GM18861 (cell line): ENCODE measurements at regions not wholly inside any gene's neighbourhood (a gene's known extent, or its start where the extent isn't known, plus 50 kb on each side); places are given as distances from the start of the nearest gene placed in this dataset.

ENCODE experiments used
- ATAC-seq: cut with Tn5 transposase; IDR thresholded peaks from one replicate; pipeline ENCODE4 v1.9.1; 2021; ENCODE audit not compliant: unreplicated experiment

DNA sequence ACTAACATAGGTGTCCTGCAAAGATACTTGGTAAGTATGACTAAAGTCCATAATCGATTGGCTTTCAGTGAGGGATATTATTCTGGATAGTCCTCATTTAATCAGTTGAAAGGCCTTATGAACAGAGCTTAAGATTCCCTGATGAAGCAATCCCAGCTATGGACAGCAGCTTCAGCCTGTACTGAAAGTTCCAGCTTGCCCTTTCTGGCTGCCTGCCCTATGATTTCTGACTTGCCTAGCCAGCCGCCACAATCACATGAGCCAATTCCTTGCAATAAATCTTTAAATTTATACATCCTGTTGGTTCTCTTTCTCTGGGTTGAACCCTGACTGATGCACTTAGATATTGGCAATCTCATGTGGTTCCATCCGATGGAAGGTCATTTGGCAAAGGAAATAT lies 759.0 kb upstream of the API5 start:
- ATAC-seq: no peak

DNA sequence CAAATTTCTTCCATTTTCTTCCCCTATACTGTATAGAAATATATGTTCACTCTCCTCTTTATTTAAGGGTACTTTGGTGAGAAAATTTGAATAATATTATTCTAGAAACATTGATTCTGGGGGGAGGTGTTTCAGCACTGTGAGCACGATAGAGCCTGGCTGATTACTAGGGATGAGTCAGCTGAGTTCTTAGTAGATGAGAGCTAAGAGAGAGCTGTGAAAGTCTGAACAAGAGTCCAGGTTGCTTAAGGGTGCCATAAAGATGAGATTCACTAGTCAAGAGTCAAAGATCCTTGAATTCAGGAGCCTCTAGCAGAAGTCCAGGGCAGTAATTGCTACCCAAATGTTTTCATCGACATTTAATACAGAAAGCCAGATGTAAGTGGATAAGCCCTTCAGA lies 756.6 kb upstream of the API5 start:
- ATAC-seq: no peak

DNA sequence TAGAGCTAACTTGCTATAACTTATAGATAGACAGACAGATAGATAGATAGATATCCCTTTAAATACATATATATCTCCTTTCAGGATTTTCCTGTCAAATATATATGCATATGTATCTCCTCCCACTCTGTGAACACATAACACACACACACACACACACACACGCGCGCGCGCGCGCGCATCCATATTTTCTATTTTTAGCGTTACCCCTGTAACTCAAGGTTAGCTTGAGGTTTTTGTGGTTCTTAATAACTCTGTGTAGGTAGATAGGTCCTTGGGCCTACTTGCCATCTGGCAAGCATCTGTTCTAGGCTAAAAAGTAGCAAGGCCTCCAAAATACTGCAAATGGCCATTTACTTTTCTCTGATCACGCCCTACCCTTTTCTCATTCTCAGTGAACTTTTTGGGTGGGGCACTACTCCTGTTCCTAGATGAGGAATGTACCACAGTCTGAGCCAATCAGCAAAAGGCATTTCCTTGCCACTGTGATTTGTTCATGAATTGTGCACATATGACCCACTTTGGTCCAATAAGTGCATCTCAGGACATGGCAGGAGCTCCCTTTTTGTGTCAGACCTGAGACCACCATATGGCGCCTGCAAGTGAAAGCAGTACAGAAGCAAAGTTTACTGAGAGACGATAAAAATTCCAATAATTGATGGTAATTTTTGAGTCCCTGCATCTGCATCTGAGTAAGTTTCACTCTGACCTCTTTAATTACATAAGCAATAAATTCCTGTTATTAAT lies 740.5 kb upstream of the API5 start:
- no peak for ATAC-seq

DNA sequence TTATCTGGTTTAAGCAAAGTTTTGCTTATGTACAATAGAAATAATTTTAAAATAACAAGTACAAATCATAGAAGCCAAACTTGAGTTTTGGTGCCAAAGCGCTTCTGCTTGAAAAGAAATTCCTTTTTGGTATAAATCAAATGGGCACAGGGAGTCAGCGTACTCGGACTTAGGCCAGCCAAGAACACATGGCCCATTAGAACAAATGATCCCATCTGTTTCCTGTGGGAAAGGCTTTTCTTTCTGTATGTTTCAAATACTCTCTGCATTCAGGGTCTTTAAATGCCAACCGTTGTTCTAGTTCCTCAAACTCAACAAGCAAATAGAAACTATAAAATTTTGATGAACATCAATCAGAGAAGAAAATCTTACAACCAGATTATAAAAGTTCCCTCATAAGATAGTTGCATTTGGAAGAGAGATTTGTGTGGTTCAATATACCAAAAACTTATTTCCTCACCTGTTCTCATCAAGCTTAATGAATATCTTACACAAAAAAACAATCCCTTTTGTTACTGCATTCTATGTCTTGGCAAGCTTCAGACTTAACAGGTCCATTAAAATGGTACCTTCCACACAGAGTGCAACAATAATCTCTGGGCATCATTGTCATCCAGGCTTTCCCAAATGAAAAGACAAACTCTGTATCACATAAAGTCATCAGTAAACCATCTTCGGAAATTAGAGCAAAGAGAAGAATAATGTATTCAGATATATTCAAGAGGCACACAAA lies 739.8 kb upstream of the API5 start:
- ATAC-seq: no peak

DNA sequence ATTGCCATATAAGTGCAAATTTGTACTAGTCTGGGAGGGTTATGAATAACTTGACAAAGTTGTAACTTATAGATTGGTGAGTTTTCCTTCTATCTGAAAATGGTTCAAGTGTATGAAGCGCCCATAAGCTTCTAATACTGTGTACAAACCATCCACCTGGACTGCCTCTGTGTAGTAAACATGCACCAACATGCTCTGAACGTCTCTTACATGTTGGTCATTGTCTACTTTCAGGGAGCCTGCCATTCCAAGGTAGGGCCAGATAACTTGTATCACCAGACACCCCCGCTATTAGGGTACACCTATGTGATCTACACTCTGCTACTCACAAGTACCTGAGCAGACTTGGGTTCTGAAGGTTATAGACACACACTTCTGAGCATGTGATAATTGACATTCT lies 735.5 kb upstream of the API5 start:
- no peak for ATAC-seq

DNA sequence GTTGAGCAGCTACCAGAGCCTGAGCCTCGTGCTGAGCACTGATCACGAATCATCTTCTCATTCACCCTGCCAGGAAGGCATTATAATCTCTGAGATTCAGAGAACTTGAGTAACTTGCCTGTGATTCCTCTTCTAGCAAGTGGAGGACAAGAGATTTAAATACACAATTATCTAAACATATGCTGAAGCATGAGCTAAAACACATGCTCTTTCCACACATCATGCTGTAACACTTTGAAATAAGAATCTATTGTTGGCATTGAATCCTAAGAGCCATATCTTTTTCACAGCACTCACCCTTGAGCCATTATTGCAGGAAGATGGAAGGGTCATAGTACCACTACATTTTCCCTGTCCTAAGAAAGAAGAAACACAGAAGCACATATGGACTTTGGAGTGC lies 722.5 kb upstream of the API5 start:
- no peak for ATAC-seq

DNA sequence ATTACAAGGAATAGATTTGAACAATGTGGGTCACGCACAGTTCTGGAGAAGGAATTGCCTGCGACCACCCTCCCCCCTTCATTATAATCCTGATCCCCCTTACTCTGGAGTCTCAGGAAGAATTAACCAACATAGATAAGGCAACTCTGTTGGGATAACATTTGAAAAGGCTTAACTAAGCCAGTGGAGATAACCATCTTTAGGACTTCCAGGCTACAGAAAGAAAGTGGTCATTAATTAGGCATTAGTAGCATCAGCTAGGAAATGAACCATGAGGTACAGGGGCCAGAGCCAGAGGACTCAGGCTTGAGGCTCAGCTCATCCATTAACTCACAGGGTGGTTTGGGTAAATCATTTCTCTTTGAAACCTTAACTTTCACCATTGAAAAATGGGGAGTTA lies 720.0 kb upstream of the API5 start:
- ATAC-seq: no peak

DNA sequence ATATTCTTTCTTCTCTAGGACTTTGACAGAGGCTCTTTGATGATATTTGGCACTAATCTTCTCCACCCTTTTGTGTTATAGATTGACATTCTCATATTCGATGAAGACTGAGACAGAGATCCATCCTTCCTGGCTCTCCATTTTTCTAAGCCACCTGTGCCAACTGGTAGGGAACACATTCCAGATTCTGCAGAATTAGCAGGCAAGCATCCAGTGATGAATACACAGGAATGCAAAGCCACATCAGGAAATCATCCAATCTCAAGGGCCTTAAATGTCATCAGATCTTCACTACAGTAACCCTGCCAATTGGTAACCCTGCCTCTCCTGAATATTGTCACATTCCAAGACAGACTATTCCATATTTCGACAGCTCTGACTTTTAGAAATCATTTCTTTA lies 718.4 kb upstream of the API5 start:
- ATAC-seq: no peak

DNA sequence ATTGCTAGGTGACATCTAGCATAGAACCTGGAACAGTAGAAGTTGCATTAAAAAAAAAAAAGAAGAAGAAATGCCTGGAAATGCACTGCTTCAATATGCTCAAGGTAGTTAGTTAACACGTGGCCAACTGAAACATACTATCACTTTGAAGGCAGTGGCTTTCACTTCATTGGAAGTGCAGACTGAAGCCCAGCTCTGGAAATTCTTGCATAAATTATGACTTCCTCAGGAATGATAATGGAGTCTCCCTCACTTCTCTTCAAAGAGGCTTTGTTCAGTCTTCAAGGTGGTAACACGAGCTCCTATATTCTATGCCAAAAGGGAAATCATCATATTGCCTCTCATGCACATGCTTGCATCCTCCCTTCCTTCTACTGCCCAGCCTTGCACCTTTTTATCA lies 715.9 kb upstream of the API5 start:
- ATAC-seq: no peak

DNA sequence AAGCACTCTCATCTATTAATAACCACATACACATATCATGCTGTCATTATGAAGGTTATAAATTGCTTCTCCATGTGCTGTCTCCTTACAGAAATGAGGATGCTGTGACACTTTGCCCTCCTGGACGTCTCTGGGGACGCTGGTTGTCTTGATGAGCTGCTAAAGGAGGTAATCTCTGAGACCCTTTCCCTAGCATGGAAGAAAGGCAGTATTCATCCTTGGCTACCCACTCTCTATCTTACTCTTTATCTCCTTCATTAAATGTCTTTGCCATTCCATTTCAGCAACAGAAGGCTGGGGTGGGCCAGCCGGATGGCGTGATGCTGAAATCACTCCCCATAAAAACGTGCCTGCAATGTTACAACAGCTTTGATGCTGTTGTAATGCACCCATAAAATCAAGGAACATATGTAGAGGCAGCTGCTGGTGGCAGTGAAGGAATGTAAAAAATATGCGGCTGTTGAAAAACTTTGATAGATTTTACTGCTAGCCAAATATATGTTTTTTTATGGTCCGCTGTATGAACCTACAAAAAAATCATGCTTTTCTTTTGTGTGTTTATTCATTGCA lies 715.1 kb upstream of the API5 start:
- ATAC-seq: no peak

DNA sequence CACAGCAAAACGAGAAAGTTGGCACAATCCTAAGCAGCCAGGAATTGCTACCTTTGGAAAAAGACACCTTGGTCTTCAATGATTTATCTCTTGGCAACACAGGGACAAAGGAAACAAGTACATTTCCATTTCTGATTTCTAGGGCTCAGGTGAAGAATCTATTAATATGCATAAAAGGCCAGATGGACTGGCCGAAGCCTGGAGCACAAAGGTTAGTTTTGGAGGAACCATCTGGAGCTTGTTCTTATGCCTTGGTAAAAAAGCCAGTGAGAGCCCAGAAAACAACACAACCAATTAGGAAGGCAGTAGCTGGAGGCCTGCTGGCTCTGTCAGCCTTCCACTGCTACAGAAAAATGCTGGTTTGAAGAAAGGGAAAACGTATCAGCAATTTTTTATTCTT lies 713.5 kb upstream of the API5 start:
- no peak for ATAC-seq

DNA sequence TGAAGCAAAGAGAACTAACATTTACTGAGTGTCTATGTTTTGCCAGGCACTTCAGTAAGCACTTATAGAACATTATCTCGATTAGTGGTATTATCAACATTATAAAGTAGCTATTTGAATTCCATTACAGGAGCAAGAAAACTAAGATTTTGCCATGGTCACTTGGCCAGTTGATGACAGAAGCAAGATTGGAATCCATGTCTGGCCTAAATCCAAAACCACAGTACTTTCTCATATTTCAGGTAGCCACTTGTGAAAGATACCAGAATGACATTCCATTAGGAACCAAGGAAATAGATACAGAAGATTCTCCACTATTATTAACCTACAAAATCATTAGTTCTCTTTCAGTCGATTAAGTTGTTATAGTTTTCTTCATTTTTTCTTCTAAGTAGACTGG lies 691.0 kb upstream of the API5 start:
- no peak for ATAC-seq

DNA sequence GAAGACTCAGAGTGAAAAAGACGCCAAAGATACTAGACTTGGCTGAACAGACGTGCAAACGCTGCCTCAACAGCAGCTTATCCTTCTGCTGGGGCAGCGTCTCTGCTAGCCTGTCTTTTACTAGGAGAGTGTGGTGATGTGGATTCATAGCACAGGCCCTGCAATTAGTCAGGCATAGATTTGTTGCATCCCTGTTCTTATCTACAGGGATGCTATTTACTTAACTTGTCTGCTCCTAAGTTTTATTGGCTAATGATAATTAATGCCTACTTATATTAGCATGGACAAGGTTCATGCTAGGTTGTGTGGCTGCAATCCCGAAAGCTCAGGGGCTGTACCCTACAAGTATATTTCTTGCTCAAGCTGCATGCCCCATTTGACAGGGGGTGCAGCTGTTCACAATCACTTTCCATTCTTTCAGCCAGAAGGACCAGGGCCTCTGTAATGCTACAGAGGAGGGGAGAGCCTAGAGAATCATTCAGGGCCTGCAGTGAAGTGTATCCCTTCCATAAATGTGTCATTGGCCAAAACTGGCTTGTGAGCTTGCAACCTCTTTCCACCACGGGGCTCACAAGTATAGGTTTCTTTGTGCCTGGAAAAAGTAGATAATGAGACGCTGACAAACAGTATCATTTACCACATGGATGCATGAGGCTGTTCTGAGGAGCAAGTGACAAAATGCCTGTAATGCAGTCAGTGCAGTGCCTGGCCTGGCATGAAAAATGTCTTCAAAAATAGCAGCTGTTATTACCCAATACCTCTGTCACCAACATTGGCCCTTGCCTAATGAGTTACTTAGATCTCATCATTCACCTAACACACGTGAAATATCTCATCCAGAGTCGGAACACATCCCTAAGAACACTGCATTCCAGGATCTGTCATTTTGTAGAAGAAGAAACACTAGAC lies 685.8 kb upstream of the API5 start:
- ATAC-seq: no peak

DNA sequence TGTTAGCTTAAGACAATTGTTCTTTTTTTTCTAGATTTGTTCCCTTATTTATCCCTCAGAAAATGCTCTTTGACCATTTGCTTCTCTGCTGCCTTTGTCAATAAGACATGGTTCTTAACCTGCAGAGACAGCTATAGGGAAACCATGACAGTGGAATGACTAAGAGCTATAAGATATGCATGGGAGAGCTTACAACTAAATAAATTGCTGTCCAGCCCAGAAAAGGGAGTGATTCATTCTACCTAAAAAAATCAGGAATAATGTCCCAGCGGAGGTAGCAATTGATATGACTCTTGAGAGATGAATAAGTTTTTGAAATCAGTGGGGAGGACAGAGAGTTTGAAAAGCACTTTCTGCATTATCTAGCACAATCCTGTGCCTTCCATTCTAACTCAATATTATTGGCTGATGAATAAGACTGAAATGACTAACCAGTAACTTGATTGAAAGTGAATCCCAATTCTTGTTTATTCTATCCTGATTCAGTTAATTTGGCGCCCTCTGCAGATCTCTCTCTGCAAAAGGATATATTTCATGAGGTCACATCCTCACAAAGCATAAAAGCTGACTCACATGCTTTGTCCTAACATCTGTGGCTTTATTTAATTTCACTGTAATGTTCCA lies 680.5 kb upstream of the API5 start:
- no peak for ATAC-seq

DNA sequence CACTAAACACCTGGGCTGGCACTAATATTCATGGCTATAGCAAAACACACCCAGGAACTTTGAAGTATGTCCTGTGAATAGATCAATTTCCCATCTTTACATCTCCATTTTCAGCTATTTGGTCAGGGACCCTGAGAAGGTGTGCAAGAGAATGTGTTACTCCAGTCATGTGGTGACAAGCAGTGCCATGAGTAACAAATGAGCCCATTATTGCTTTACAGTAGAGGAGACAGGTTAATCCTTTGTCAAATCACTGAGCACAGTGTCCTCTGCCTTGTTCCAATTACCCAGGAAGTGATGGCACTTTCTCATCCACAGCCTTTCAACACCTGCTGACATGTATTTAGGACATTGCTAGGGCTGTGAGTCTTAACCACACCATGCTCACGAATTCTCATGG lies 664.8 kb upstream of the API5 start:
- no peak for ATAC-seq

DNA sequence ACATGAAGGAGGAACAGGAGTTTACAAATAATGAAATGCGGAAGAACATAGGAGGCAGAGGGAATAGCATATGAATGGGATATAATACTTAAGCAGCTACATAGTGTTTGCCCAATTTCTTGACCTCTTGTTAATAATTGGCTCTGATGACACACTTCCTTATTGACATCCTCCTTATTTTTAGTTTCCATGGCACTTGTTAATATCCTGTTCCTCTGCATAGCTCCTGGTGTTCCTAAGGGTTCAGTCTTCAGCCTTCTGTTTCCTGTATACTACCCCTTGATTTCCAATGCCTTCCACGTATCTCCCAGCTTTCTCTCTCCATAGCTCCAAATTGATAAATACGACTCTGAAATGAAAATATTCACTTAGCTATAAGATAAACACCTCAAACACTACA lies 663.8 kb upstream of the API5 start:
- ATAC-seq: no peak

DNA sequence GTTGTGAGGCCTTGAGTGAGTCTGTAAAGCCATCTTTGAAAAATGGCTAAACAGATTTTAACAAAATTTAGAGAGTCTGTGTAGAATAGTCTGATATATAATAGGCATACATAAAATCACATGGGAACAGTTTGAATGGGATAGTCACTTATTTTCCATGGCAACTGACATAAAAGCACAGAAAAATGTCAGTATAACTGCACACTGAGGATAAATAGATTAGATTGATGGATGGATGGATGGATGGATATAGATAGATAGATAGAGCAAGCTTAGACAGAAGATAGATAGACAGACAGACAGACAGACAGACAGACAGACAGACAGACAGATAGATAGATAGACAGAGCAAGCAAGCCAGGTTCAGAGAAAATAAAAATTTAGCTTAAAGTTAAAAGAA lies 660.2 kb upstream of the API5 start:
- no peak for ATAC-seq

DNA sequence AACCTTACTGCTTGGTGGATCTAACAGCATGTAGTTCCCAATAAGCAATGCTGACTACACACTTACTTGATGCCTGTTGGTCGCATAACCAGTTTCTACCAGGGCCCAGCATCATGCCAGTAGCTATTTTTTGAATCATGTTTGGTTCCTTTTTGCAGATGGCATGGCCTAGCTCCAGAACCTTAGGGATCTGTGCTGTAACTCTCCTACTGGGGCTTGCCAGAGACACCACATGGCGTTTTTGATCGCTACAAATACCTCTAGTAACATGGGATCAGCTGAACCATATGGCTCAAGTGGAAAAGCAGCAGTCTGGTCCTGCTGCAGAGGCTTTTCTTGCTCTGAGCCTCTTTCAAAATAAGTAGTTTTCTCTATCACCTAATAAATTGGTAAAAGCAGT lies 654.6 kb upstream of the API5 start:
- no peak for ATAC-seq

DNA sequence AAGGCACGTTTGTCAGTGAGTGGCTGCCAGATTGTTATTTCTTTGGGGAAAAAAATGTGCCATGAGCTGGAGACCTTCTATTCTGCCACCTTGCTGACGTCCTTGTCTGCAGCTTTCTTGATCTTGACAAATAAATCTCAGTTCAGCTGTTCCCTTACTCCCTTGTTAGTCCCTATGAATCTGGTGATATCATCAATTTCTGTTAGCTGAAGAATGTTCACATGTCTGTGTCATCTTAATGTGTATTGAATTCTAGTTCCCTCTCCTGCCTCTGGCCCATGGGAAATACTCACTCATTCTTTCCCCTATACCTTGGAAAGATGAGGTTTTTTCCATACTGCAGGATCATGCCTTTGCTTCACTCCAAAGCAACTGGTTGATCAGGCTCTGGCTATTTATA lies 649.9 kb upstream of the API5 start:
- ATAC-seq: no peak

DNA sequence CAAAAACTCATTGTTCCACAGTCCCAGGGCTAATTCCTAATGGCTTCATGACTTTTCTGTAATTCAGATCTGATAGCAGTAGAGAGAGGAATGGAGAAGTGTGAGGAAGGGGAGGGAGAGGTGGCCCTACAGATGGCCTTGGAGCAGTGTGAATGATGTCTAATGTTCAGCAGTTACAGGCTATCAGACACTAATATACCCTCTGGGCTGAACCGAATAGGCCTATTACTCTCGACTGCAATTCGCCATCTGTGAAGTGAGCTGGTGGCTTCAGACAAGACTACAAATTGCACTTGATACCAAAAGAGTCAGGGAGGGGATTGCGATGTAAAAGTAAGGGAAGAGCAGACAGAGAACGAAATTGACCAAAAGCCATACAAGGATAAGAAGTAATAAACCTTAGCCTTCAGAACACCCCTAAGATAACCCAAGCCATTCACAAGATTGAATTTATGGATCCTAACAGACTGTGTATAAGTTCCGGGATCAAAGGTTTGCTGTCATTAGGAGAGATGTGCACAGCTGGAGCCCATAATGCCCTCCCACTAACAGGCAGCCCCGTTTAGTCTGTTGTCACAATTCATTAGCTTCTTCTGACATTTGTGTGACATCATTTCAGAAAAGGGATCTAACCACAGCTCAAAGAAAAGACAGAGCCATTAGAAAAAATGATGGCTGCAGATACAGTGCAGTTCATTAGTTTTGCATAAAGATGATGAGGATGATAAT lies 642.4 kb upstream of the API5 start:
- no peak for ATAC-seq
